ENCODE measurements at regions not wholly inside any gene's neighbourhood (a gene's known extent, or its start where the extent isn't known, plus 50 kb on each side); places are given as distances from the start of the nearest gene placed in this dataset.
A peak's percentile ranks its signal among the peaks of the same experiment; 100 is the strongest.

DNA sequence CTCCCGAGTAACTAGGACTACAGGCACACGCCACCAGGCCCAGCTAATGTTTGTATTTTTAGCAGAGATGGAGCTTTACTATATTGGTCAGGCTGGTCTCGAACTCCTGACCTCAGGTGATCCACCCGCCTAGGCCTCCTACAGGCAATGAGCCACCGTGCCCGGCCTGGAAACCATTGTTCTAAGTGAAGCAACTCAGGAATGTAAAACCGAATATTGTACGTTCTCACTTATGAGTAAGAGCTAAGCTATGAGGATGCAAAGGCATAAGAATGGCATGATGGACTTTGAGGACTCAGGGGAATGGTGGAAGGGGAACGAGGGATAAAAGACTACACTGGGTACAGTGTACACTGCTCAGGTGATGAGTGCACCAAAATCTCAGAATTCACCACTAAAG lies 235.1 kb upstream of the AUTS2 start:
- no peak overlapping the region for H3K27ac ChIP-seq
- no peak overlapping the region for H3K4me3 ChIP-seq
- H4K20me1 ChIP-seq: no peaks in the 10 kb centered on the region
- H3K4me1 ChIP-seq: peaks cover 0 to 18% (median 0%) of the 10 kb centered on the region in 10 experiments; a peak in 5 of 20 replicates
- no peaks in the 10 kb centered on the region for H3K36me3 ChIP-seq
- H3K27me3 ChIP-seq: no peaks in the 10 kb centered on the region
- TF ChIP-seq Cebpa-rat (IDR thresholded peaks at IDR 0.05): no peak
- H3K9me3 ChIP-seq (replicated peaks in 1 of 11): 0 out of 22 replicates have a peak, but pooled peaks cover 0 to 3% (median 0%) of the 10 kb centered on the region in 11 experiments
- no peak overlapping the region for H3K4me2 ChIP-seq
- no peak overlapping the region for H3K9ac ChIP-seq

GRCh38 chr7:69364813-69365643 lies 233.2 kb upstream of the AUTS2 start:
- H3K4me1 ChIP-seq: peaks cover 0 to 17% (median 0%) of the 10 kb centered on the region in 10 experiments; a peak in 5 of 20 replicates
- H4K20me1 ChIP-seq: no peaks in the 10 kb centered on the region
- no peak overlapping the region for H3K9ac ChIP-seq
- H3K9me3 ChIP-seq (replicated peaks in 1 of 11): 0 out of 22 replicates have a peak, but pooled peaks cover 0 to 3% (median 0%) of the 10 kb centered on the region in 11 experiments
- H3K27me3 ChIP-seq: no peaks in the 10 kb centered on the region
- no peak overlapping the region for H3K27ac ChIP-seq
- no peaks in the 10 kb centered on the region for H3K36me3 ChIP-seq
- H3K4me3 ChIP-seq: no peak overlapping the region
- no peak for TF ChIP-seq Cebpa-rat (IDR thresholded peaks at IDR 0.05)
- no peak overlapping the region for H3K4me2 ChIP-seq

GRCh38 chr7:69365651-69366192 lies 232.6 kb upstream of the AUTS2 start:
- Histone ChIP-seq H4K20me1 (no peaks in the 10 kb centered on the region), H3K9me3 (replicated peaks in 1 of 11) (0 out of 22 replicates have a peak, but pooled peaks cover 0 to 3% (median 0%) of the 10 kb centered on the region in 11 experiments), H3K27me3 (no peaks in the 10 kb centered on the region), H3K27ac (no peak overlapping the region), H3K4me1 (peaks cover 0 to 11% (median 0%) of the 10 kb centered on the region in 10 experiments; a peak in 2 of 20 replicates), H3K9ac (no peak overlapping the region), H3K36me3 (no peaks in the 10 kb centered on the region), H3K4me3 (no peak overlapping the region), H3K4me2 (no peak overlapping the region)
- no peak for TF ChIP-seq Cebpa-rat (IDR thresholded peaks at IDR 0.05)

GRCh38 chr7:69367780-69368179 lies 230.5 kb upstream of the AUTS2 start:
- Histone ChIP-seq H3K27me3 (no peaks in the 10 kb centered on the region), H3K27ac (no peak overlapping the region), H4K20me1 (no peaks in the 10 kb centered on the region), H3K4me3 (no peak overlapping the region), H3K36me3 (no peaks in the 10 kb centered on the region), H3K9ac (no peak overlapping the region), H3K9me3 (replicated peaks in 1 of 11) (peaks cover 0 to 5% (median 0%) of the 10 kb centered on the region in 11 experiments; a peak in 3 of 22 replicates), H3K4me2 (no peak overlapping the region), H3K4me1 (peaks cover 0 to 11% (median under 1%) of the 10 kb centered on the region in 10 experiments; a peak in 6 of 20 replicates)
- TF ChIP-seq Cebpa-rat (IDR thresholded peaks at IDR 0.05): no peak

GRCh38 chr7:69373171-69374043 lies 224.9 kb upstream of the AUTS2 start:
- no peak overlapping the region for H3K9ac ChIP-seq
- no peaks in the 10 kb centered on the region for H3K36me3 ChIP-seq
- H3K27ac ChIP-seq: peak overlapping the region in 4 of 11 experiments; percentile 2 to 58 (median 50); a peak in 8 of 22 replicates
- H3K9me3 ChIP-seq (replicated peaks in 1 of 11): peaks cover 0 to 7% (median 0%) of the 10 kb centered on the region in 11 experiments; a peak in 3 of 22 replicates
- peak overlapping the region in 10 of 11 experiments; percentile 6 to 31 (median 18); a peak in 11 of 22 replicates for H3K4me2 ChIP-seq
- no peak for TF ChIP-seq Cebpa-rat (IDR thresholded peaks at IDR 0.05)
- H3K27me3 ChIP-seq: no peaks in the 10 kb centered on the region
- H3K4me3 ChIP-seq: no peak overlapping the region
- H3K4me1 ChIP-seq: peaks cover 6 to 21% (median 13%) of the 10 kb centered on the region in 10 experiments; a peak in 18 of 20 replicates
- no peaks in the 10 kb centered on the region for H4K20me1 ChIP-seq

DNA sequence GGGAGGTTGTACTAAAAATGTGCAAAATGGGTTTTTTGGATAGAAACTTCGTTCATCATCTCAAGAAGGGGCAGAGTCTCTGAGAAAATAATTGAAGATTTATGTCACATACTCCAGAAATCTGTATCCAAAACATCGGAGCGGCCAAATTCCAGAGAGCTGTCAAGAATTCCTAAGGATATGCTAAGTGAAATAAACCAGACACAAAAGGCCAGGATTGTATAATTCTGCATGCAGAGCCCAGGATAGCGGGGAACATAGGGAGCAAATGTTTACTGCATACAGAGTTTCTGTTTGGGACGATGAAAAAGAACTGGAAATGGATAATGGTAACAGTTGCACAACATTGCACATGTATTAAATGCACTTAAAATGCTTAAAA lies 224.2 kb upstream of the AUTS2 start:
- H3K27ac ChIP-seq: peak overlapping the region in 2 of 11 experiments; percentile 44 to 55; a peak in 3 of 22 replicates
- peak overlapping the region in 6 of 11 experiments; percentile 6 to 29 (median 12); a peak in 4 of 22 replicates for H3K4me2 ChIP-seq
- H3K36me3 ChIP-seq: no peaks in the 10 kb centered on the region
- no peaks in the 10 kb centered on the region for H4K20me1 ChIP-seq
- H3K4me1 ChIP-seq: peaks cover 6 to 19% (median 13%) of the 10 kb centered on the region in 10 experiments; a peak in 18 of 20 replicates
- TF ChIP-seq Cebpa-rat (IDR thresholded peaks at IDR 0.05): no peak
- no peak overlapping the region for H3K9ac ChIP-seq
- no peaks in the 10 kb centered on the region for H3K27me3 ChIP-seq
- peaks cover 0 to 7% (median 0%) of the 10 kb centered on the region in 11 experiments; a peak in 3 of 22 replicates for H3K9me3 ChIP-seq (replicated peaks in 1 of 11)
- no peak overlapping the region for H3K4me3 ChIP-seq

DNA sequence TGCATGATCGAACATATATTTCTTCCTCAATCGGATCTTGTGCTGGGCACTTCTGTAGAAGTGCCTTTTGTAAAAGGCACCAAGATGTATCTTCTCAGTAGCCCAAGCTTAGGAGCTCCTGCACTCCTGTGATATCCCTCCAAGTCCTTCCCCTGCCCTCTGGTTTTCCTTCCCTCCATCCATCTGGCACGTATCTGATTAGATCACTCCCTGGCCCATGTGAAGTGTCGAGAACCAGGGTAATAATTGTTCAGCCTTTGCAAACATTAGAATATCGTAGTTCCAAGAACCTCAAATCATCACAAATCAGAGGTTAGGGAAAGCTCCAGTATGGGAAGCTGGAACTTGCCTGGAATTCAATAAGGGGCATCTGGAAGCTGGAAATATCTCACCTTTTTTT lies 221.1 kb upstream of the AUTS2 start:
- Histone ChIP-seq H3K4me1 (peaks cover 6 to 19% (median 12%) of the 10 kb centered on the region in 10 experiments; a peak in 17 of 20 replicates), H3K9me3 (replicated peaks in 1 of 11) (peaks cover 0 to 10% (median 2%) of the 10 kb centered on the region in 11 experiments; a peak in 12 of 22 replicates)

DNA sequence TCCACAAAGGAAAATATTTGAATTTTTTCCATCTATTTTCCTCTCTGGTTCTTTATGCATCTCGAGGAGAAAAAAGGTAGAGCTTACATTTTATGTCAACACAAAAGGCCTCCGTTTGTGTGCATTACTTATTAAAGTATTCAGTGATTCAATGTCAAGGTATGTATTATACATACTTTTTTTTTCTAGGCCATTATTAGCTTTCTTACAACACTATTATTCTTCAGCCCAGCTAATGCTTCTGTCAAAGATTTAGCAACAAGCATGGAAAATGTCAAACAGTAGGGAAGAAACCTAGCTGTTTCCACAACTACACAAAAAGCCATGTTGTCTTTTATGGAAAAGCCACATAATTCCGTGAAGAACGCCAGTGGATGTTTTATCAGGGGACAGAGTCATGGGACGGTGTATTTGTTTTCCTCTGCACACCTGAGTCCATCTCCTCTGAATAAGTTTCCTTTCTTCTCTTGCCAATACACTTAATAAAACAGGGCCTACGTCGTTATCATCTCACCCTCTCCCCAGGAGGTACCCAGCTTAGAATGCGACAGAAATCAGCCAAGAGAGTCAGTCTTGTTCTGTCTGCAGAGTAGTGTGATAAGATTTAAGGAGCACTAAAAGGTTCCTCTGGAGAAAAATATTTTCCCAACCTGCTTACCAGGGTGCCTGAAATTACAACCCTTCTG lies 209.7 kb upstream of the AUTS2 start:
- Histone ChIP-seq H3K4me1 (no peaks in the 10 kb centered on the region), H3K4me2 (no peak overlapping the region), H4K20me1 (no peaks in the 10 kb centered on the region), H3K36me3 (no peaks in the 10 kb centered on the region), H3K27ac (no peak overlapping the region), H3K9ac (no peak overlapping the region), H3K9me3 (replicated peaks in 1 of 11) (peaks cover 4 to 14% (median 7%) of the 10 kb centered on the region in 11 experiments; a peak in 20 of 22 replicates), H3K27me3 (no peaks in the 10 kb centered on the region), H3K4me3 (no peak overlapping the region)
- no peak for TF ChIP-seq Cebpa-rat (IDR thresholded peaks at IDR 0.05)

More for the DNA sequence above, 221.1 kb upstream of the AUTS2 start:
- no peaks in the 10 kb centered on the region for H4K20me1 ChIP-seq
- H3K27ac ChIP-seq: no peak overlapping the region
- no peak for TF ChIP-seq Cebpa-rat (IDR thresholded peaks at IDR 0.05)
- H3K27me3 ChIP-seq: no peaks in the 10 kb centered on the region
- H3K4me2 ChIP-seq: no peak overlapping the region
- no peak overlapping the region for H3K4me3 ChIP-seq
- H3K36me3 ChIP-seq: no peaks in the 10 kb centered on the region
- no peak overlapping the region for H3K9ac ChIP-seq

Measured in BLaER1 treated with 17β-estradiol and CSF1 and Interleukin-3, amounts not matched to agents 10 nM and 100 nM (cell line).